ENCODE measurements at regions not wholly inside any gene's neighbourhood (a gene's known extent, or its start where the extent isn't known, plus 50 kb on each side); places are given as distances from the start of the nearest gene placed in this dataset.

DNA sequence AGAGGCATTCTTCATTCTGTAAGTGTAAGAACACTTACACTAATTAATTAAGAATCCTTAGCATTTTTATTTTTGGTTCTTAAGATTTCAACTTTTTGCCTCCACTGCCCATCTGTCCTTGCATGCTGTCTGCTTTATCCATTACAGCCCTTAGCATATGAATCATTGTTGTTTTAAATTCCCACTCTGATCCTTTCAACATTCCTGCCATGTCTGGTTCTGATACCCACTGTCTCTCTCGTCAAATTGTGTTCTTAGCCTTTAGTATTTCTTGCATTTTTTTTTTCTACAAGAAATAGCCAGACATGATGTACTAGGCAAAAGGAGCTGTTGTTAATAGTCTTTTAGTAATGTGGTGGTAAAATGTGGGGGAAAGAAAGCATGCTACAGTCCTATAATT, 1360.0 kb downstream of the TECRL start:
- no peak for DNase-seq (ENCODE audit: low read depth)

GRCh38 chr4:63036159-63036866, 1372.9 kb downstream of the TECRL start:
- no peak for DNase-seq (ENCODE audit: low read depth)

DNA sequence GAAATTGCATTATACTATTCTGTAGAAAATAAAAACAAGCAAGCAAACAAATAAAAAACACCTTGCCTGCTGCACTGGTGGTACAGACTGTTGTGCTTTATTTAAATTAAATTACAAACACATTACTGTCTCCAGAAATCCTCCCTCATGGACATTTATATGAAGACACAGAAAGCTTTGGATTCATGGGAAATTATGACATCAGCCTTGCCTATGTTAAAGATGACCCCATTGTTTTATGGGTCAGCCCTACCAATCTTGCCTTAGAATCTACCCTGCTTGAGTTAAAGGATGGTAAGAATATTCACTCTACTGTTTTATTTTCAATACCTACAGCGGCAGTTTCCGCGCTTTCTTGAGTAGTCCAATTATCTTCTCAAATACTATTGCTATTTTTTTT, 1379.9 kb downstream of the TECRL start:
- DNase-seq (ENCODE audit: low read depth), result no peak

GRCh38 chr4:63020661-63021060, 1388.6 kb downstream of the TECRL start:
- no peak for DNase-seq (ENCODE audit: low read depth)

GRCh38 chr4:63017300-63017699, 1392.0 kb downstream of the TECRL start:
- DNase-seq (ENCODE audit: low read depth), result no peak

DNA sequence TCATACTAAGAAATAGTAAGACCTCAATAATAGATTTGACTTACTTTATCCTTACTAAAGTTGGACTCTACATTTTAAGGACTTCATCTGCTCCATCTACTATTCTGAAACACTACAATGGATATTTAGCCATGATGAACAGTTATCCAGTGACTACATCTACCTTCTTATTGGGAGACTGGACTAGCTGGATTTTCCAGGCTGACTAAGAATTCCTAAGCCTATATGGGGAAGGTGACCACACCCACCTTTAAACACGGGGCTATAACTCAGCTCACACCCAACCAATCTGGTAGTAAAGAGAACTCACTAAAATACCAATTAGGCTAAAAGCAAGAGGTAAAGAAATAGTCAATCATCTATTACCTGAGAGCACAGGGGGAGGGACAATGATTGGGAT, 1438.4 kb downstream of the TECRL start:
- DNase-seq (ENCODE audit: low read depth), result no peak

GRCh38 chr4:62960415-62960814, 1448.8 kb downstream of the TECRL start:
- no peak for DNase-seq (ENCODE audit: low read depth)

- DNase-seq (ENCODE audit: low read depth), result no peak
Observed at GRCh38 chr4:62953752-62954151, 1455.5 kb downstream of the TECRL start.

- DNase-seq (ENCODE audit: low read depth), result no peak
Observed at GRCh38 chr4:62952366-62952765, 1456.9 kb downstream of the TECRL start.

- DNase-seq (ENCODE audit: low read depth), result no peak
Observed at GRCh38 chr4:62948108-62948507, 1461.1 kb downstream of the TECRL start.

DNA sequence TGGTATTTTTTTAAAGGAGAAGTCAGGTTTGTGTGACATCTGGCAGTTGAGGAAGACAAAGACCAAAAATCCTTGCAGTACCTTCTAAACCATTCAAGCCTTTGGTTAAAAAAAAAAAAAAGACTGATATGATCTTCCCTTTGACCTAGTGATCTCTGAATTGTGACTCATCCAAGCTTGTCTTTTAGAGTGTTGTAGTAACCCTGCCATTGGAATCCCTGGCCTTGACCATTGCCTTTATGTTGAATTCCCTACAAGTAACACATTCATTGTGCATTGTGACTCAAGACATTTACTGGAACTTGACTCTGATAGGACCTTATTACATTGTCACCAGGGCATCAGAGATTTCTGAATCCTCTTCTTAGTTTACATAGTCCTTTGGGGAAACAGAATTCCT, 1469.0 kb downstream of the TECRL start:
- DNase-seq (ENCODE audit: low read depth), result no peak

GRCh38 chr4:62930884-62931283, 1478.4 kb downstream of the TECRL start:
- DNase-seq (ENCODE audit: low read depth), result no peak

DNA sequence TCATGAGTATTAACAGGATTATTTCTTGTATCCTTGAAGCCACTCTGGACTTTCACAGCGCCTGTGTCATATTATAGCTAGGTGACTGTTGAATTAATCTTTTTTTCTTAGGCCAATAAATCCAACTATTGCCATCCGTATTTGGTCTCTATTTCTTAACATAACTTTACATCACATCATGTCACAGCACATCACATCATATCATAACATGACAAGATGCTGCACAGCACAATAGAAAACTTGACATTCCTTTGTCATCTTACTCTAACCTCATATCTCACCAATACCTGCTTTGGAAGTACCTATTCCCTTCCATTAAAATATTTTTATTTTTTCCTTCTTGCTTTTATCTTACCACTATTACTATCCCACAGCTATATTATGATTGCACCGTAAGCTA, 1480.8 kb downstream of the TECRL start:
- no peak for DNase-seq (ENCODE audit: low read depth)

GRCh38 chr4:62927574-62927973, 1481.7 kb downstream of the TECRL start:
- no peak for DNase-seq (ENCODE audit: low read depth)

DNA sequence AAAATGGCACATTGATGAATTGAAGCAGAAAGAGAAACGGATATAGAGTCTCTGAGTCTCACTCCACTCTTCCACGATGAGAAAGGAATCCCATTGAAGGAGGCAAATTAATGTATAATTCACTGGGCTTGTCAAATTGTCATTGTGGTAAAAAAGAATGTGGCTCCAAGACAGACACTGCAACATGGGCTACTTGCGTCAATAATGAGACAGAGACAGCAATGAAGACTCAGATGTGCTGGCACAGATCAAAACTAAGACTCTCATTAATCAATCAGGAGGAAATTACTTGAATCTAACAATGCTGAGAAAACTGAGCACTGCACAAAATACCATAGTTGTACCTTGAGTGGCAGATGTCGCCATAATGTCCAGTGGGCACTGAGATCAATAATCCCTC, 1485.5 kb downstream of the TECRL start:
- no peak for DNase-seq (ENCODE audit: low read depth)

- no peak for DNase-seq (ENCODE audit: low read depth)
Observed at GRCh38 chr4:62917649-62918048, 1491.6 kb downstream of the TECRL start.

GRCh38 chr4:62914758-62915157, 1494.5 kb downstream of the TECRL start:
- no peak for DNase-seq (ENCODE audit: low read depth)

DNA sequence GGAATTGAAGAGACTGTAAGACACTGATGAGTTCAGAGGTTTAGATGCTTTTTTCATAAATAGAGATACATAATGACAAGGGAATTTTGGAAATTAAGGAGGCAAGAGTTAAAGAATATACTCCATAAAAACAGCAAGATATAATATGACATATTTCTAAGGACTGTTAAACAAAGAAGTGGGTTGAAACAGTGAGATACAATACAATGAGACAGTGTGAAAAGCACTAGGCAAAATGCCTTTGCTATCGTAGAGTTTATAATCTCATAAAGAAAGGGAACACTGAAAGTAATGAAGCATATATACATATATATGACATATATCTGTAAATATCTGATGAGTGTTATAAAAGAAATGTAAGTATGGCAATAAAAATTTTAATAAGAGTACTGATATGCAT, 1496.2 kb downstream of the TECRL start:
- DNase-seq (ENCODE audit: low read depth), result no peak

DNA sequence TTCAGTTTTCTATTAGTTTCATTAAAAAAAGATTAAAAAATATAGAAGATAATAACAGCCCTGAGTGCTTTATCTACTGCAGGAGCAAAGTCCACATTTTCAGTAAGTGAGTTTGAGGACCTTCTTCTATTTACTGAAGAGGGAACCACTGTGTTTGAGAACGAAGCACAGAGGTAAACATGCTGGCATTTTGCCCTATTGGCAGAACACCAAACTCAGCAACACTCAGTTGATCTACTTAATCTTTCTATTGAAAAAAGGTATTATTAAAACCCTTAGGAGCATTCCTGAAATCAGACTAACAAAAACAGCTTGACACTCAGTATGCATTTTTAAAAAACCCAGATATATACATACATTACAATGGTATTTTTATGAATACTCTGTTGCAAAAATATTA, 1496.7 kb downstream of the TECRL start:
- no peak for DNase-seq (ENCODE audit: low read depth)

DNA sequence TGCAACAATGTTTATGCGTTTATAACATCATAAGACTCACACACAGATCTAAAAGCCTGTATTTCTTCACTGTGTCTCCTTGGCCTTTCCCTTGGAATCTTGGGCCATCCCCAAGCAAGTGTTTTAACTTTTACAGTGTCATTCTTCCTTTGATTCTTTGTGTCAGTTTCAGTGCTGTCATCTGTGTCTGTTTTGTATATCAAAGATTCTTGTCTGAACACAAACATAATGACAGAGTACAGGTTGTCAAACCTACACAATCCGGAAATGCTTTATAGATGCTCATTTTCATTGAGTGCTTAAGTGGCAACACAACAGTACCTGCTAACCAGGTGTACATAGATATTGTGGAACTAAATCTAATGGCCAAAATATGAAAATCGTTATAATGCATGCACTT, 1500.0 kb downstream of the TECRL start:
- no peak for DNase-seq (ENCODE audit: low read depth)

DNA sequence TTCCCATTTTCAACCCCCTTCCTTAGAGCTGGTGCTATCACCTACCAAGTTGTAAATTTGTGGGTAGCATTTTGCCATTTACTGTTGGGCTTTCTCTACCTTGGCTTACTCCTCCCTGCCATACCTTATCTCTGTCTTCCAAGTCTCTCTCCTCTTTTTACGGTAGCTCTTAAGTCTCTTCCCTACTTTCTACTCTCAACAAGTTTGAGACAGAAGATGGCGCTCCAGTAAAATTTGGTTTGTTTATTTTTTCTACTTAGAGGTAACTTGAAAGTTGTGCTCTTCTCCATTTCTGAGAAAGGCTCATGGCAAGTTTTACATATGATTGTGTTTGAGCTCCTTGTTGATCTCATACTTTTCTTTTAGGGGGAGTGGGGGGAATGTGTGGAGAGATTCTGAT, 1508.1 kb downstream of the TECRL start:
- DNase-seq (ENCODE audit: low read depth), result no peak

DNA sequence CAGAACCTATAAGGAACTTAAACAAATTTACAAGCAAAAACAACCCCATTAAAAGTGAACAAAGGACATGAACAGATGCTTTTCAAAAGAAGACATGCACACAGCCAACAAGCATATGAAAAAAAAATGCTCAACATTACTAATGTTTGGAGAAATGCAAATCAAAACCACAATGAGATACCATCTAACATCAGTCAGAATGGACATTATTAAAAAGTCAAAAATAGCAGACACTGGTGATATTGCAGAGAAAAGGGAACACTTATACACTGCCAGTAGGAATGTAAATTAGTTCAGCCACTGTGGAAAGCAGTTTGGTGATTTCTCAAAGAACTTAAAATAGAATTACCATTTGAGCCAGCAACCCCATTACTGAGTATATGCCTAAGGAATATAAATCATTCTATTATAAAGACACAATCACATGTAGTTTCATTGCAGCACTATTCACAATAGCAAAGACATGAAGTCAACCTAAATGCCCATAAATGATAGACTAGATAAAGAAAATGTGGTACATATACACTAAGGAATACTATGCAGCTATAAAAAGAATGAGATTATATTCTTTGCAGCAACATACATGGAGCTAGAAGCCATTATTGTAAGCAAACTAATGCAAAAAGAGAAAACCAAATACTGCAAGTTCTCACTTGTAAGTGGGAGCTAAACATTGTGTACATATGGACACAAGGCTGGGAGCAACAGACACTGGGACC, 1509.4 kb downstream of the TECRL start:
- DNase-seq (ENCODE audit: low read depth), result no peak

DNA sequence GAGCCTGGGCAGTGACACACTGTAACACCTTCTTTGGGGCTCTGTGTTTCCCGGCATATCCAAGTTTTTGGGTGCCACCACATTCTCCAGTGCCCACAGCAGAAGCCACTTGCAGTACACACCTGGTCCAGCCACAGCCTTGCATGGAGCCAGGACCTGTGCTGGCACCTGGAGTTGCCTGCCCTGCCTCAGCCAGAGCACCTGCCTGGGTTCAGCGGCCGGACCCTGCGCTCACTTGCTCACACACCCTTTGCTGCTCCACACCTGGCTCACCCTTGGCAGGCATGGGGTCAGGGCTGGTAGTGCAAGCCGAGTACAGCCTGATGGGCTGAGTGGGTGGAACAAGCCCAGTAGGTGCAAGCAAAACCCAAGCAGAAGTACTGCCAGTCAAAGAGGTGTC, 1511.1 kb downstream of the TECRL start:
- DNase-seq (ENCODE audit: low read depth), result no peak

DNA sequence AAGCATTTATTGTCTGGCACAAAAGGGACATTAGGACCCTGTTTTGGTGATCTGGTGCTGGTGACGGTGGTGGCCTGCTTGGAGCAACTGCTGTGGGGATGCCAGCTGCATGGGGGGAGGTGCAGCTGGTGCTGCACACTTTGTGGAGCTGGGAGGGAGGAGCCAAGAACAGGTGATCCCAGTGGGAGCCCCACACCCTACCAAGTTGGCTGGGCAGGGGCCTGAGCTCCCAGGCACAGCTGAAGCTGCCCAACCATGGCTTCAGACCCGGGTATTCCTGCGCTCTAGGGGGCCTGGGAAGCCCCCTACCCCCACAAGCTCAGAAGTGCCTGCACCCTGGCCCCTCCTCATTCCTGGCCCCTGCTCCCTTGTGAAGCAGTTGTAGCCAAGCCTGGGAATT, 1512.5 kb downstream of the TECRL start:
- no peak for DNase-seq (ENCODE audit: low read depth)

Data from non-pigmented ciliary epithelial cell (primary cell).